ENCODE measurements at regions not wholly inside any gene's neighbourhood (a gene's known extent, or its start where the extent isn't known, plus 50 kb on each side); places are given as distances from the start of the nearest gene placed in this dataset.
A peak's percentile ranks its signal among the peaks of the same experiment; 100 is the strongest.

DNA sequence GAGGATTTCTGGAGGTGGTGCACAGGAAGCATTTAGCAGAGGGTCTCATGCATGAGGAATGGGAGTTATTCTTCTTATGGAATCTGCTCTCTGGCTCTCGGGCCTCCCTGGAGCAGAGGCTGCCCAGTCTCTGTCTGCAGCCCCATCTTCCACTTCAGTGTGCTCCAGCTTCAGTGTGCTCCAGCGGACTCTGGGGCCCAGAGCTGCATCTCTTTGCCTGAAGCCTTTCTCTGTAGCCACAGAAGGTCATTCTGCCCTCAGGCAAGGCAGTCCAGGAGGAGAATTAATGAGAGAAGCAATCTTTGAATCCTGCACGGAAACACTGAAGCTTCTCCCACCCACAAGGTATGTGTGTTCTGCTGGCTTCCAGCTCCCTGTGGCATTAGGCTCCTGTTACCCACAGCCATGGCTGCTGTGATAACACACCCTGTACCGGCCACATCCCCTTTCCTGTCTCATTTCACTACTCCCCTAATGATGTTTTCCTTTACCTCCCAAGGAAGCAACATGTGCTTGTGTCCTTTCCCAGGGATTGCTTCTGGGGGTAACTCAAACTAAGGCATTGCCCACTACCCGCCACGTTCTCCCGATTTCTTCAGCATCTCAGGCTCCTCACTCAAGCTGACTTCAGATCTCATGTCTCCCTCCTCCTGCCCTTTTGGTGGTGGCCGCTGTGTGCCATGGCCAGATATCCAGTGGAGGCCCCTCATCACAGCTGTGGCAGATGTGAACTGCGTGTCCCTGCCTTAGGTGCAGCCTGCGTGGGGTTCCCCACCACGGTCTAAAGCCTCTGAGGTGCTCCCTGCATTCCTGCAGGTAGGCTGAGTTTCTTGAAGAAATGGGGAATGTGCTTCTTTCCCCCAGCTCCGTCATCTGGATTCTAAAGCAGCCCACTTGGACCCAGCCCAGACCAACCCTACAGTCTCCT is 181.2 kb upstream of the GALNT2 start:
- Histone ChIP-seq H3K9ac (ENCODE audit: low read depth in 1 of 2, low read length in 2 of 2) (no peak overlapping the region), H3K27ac (ENCODE audit: low read depth in 1 of 2, low read length in 2 of 2) (no peak overlapping the region), H3K27me3 (ENCODE audit: control insufficient read depth in 4 of 4, insufficient read depth in 4 of 4, low read length in 3 of 4) (peaks cover 0 to 2% (median 0%) of the 10 kb centered on the region in 4 donors), H3K4me3 (ENCODE audit: low read depth in 1 of 3, low read length in 3 of 3) (no peak overlapping the region), H3K4me1 (ENCODE audit: control insufficient read depth in 4 of 4, insufficient read depth in 4 of 4, low read length in 3 of 4) (peaks cover 15 to 34% (median 21%) of the 10 kb centered on the region in 4 donors), H3K36me3 (ENCODE audit: control insufficient read depth in 4 of 4, insufficient read depth in 3 of 4, low read depth in 1 of 4, low read length in 3 of 4) (no peaks in the 10 kb centered on the region), H3K9me3 (ENCODE audit: control insufficient read depth in 4 of 4, low read length in 3 of 4) (no peaks in the 10 kb centered on the region)
- no peak for TF ChIP-seq REST (IDR thresholded peaks at IDR 0.05)
- TF ChIP-seq NR2F2 (IDR thresholded peaks at IDR 0.05) = no peak
- no peak for TF ChIP-seq RAD21 (IDR thresholded peaks at IDR 0.05)
- TF ChIP-seq RXRA (IDR thresholded peaks at IDR 0.05) = no peak
- TF ChIP-seq GABPA (IDR thresholded peaks at IDR 0.05 in 1 of 2, conservative IDR thresholded peaks at IDR 0.05 in 1 of 2) = no peak
- no peak for TF ChIP-seq JUND (IDR thresholded peaks at IDR 0.05)
- TF ChIP-seq ZBTB33 (IDR thresholded peaks at IDR 0.05) = no peak
- no peak for TF ChIP-seq SP1 (IDR thresholded peaks at IDR 0.05)
- no peak for TF ChIP-seq HNF4A (conservative IDR thresholded peaks at IDR 0.05)
- TF ChIP-seq, protein P1, sequence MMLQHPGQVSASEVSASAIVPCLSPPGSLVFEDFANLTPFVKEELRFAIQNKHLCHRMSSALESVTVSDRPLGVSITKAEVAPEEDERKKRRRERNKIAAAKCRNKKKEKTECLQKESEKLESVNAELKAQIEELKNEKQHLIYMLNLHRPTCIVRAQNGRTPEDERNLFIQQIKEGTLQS (IDR thresholded peaks at IDR 0.05) = no peak
- no peak for TF ChIP-seq FOXA2 (IDR thresholded peaks at IDR 0.05)
- WGBS = 92% methylated on average over 12 of the region's 12 CpGs
- DNase-seq (ENCODE audit: low spot score) = peak; percentile 6

DNA sequence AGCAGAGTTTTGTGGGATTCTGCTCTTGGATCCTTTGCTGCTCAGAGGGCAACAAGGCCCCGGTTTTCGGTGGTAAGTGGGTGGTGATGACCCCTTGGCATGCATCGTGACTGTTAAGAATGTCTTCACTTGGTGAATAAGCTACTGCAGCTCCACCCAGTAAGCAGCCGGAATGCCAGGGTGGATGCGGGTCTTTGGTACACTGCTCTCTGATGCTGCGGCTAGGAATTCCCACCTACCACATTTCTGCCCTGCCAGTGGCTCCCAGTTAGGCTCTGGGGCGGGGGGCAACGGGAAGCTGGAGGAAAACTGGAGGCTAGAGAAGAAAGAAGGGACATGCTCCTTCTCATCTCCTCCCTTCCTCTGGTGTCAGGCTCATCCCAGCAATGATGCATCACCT is 180.4 kb upstream of the GALNT2 start:
- H3K9me3 ChIP-seq (ENCODE audit: control insufficient read depth in 4 of 4, low read length in 3 of 4) = no peaks in the 10 kb centered on the region
- no peak for TF ChIP-seq NR2F2 (IDR thresholded peaks at IDR 0.05)
- no peak for TF ChIP-seq HNF4A (conservative IDR thresholded peaks at IDR 0.05)
- TF ChIP-seq REST (IDR thresholded peaks at IDR 0.05) = no peak
- no peak for TF ChIP-seq FOXA1 (IDR thresholded peaks at IDR 0.05)
- no peak for TF ChIP-seq SP1 (IDR thresholded peaks at IDR 0.05)
- no peak for TF ChIP-seq FOXA2 (IDR thresholded peaks at IDR 0.05)
- H3K4me1 ChIP-seq (ENCODE audit: control insufficient read depth in 4 of 4, insufficient read depth in 4 of 4, low read length in 3 of 4) = peaks cover 14 to 34% (median 21%) of the 10 kb centered on the region in 4 donors
- H3K27ac ChIP-seq (ENCODE audit: low read depth in 1 of 2, low read length in 2 of 2) = peak overlapping the region in 1 of 2 donors; percentile 78
- H3K36me3 ChIP-seq (ENCODE audit: control insufficient read depth in 4 of 4, insufficient read depth in 3 of 4, low read depth in 1 of 4, low read length in 3 of 4) = no peaks in the 10 kb centered on the region
- no peak for DNase-seq (ENCODE audit: low spot score)
- H3K4me3 ChIP-seq (ENCODE audit: low read depth in 1 of 3, low read length in 3 of 3) = no peak overlapping the region
- H3K9ac ChIP-seq (ENCODE audit: low read depth in 1 of 2, low read length in 2 of 2) = no peak overlapping the region
- WGBS = 89% methylated on average over 8 of the region's 8 CpGs
- H3K27me3 ChIP-seq (ENCODE audit: control insufficient read depth in 4 of 4, insufficient read depth in 4 of 4, low read length in 3 of 4) = no peaks in the 10 kb centered on the region

All from liver (tissue), 7 donors.